ENCODE measurements at regions not wholly inside any gene's neighbourhood (a gene's known extent, or its start where the extent isn't known, plus 50 kb on each side); places are given as distances from the start of the nearest gene placed in this dataset.

- DNase-seq (ENCODE audit: low read depth) = no peak
- TF ChIP-seq CTCF (conservative IDR thresholded peaks at IDR 0.05; ENCODE audit: low read depth, low read length) = no peak
- H3K4me3 ChIP-seq (ENCODE audit: low read depth, low read length) = no peak overlapping the region
Observed at GRCh38 chr3:18058666-18059065, 316.2 kb upstream of the TBC1D5 start.

GRCh38 chr3:18057471-18058091 lies 315.1 kb upstream of the TBC1D5 start:
- no peak for DNase-seq (ENCODE audit: low read depth)
- no peak for TF ChIP-seq CTCF (conservative IDR thresholded peaks at IDR 0.05; ENCODE audit: low read depth, low read length)
- H3K4me3 ChIP-seq (ENCODE audit: low read depth, low read length) = no peak overlapping the region

GRCh38 chr3:18054625-18055024 lies 312.2 kb upstream of the TBC1D5 start:
- no peak for DNase-seq (ENCODE audit: low read depth)
- H3K4me3 ChIP-seq (ENCODE audit: low read depth, low read length) = no peak overlapping the region
- TF ChIP-seq CTCF (conservative IDR thresholded peaks at IDR 0.05; ENCODE audit: low read depth, low read length) = no peak

- no peak for TF ChIP-seq CTCF (conservative IDR thresholded peaks at IDR 0.05; ENCODE audit: low read depth, low read length)
- DNase-seq (ENCODE audit: low read depth) = no peak
- H3K4me3 ChIP-seq (ENCODE audit: low read depth, low read length) = no peak overlapping the region
Observed at GRCh38 chr3:18051306-18051705, 308.9 kb upstream of the TBC1D5 start.

GRCh38 chr3:18049096-18049495 lies 306.7 kb upstream of the TBC1D5 start:
- no peak for TF ChIP-seq CTCF (conservative IDR thresholded peaks at IDR 0.05; ENCODE audit: low read depth, low read length)
- H3K4me3 ChIP-seq (ENCODE audit: low read depth, low read length) = no peak overlapping the region
- DNase-seq (ENCODE audit: low read depth) = no peak

- DNase-seq (ENCODE audit: low read depth) = no peak
- TF ChIP-seq CTCF (conservative IDR thresholded peaks at IDR 0.05; ENCODE audit: low read depth, low read length) = no peak
- H3K4me3 ChIP-seq (ENCODE audit: low read depth, low read length) = no peak overlapping the region
Observed at GRCh38 chr3:18047052-18047451, 304.6 kb upstream of the TBC1D5 start.

GRCh38 chr3:18046131-18046915 lies 303.9 kb upstream of the TBC1D5 start:
- no peak overlapping the region for H3K4me3 ChIP-seq (ENCODE audit: low read depth, low read length)
- no peak for DNase-seq (ENCODE audit: low read depth)
- no peak for TF ChIP-seq CTCF (conservative IDR thresholded peaks at IDR 0.05; ENCODE audit: low read depth, low read length)
